Esophagus muscularis mucosa (tissue), 3 donors: ENCODE measurements at regions not wholly inside any gene's neighbourhood (a gene's known extent, or its start where the extent isn't known, plus 50 kb on each side); places are given as distances from the start of the nearest gene placed in this dataset.

Experiments
- CTCF ChIP-seq, 3 experiments: fragments of 200-600 bp in 2 of 3; fragments of 450-650 bp in 1 of 3; sonication (generic) in 2 of 3; IDR thresholded peaks; one replicate each; pipeline ENCODE4 v1.5.1; 2017 to 2019; ENCODE audit warnings: antibody characterized with exemption in 3 of 3, mild to moderate bottlenecking in 2 of 3, moderate library complexity in 1 of 3
- POLR2A ChIP-seq: fragments of 450-650 bp; IDR thresholded peaks from one replicate; pipeline ENCODE4 v1.6.1; 2017; ENCODE audit warnings: antibody characterized with exemption, moderate library complexity, mild to moderate bottlenecking, low read depth
- POLR2AphosphoS5 ChIP-seq, 2 donors: sonication (generic); formaldehyde crosslinking; IDR thresholded peaks; one replicate each; pipeline ENCODE4 v1.6.1; 2017; ENCODE audit warnings: antibody characterized with exemption in 2 of 2

DNA sequence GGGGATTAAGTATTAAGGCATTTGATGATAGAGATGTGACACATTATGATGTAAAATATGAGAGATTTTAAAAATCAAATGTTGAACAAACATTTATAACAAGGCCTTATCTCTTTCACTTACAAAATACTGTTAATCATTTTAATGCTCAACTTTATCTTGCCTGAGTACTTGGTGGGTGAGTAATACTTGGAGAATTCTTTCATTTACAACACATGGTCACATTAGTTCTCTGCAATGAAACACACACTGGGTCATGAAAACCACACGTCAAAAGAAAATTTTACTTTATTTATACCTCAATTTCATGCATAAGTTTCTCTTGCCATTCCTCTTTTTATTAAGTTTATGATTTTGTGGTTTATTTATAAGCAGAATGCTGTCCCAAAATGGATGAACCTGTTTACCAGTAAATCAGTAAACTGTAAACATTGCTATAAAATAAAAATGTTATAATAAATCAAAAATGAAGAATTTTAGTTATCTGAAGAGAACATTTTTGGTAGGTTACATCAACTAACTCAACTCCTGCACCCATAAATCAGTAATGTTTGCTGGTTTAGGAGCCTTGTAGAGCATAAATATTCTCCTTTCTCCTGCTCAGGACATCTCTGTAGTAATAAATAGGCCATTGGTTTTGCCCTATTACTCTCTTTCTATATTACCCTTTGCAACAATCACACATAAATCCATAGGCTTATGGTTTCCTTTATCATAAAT is 233.5 kb upstream of the NLGN4Y start:
- no peak for TF ChIP-seq POLR2A
- no peak for TF ChIP-seq CTCF (IDR thresholded peaks at IDR 0.05)
- TF ChIP-seq POLR2AphosphoS5 (IDR thresholded peaks at IDR 0.05) = no peak
